GM18499 (cell line): ENCODE measurements at regions not wholly inside any gene's neighbourhood (a gene's known extent, or its start where the extent isn't known, plus 50 kb on each side); places are given as distances from the start of the nearest gene placed in this dataset.

Source experiments
- ATAC-seq: cut with Tn5 transposase; IDR thresholded peaks from one replicate; pipeline ENCODE4 v1.9.1; 2021; ENCODE audit warnings: moderate number of reproducible peaks; ENCODE audit not compliant: insufficient read depth, unreplicated experiment

GRCh38 chr10:64265961-64266360 lies 744.8 kb downstream of the REEP3 start:
- ATAC-seq: no peak

- ATAC-seq: no peak
These were observed 750.3 kb downstream of the REEP3 start for GRCh38 chr10:64271508-64271907.

GRCh38 chr10:64271983-64272382 lies 750.8 kb downstream of the REEP3 start:
- ATAC-seq: no peak

GRCh38 chr10:64275001-64275400 lies 753.8 kb downstream of the REEP3 start:
- no peak for ATAC-seq

GRCh38 chr10:64275774-64276173 lies 754.6 kb downstream of the REEP3 start:
- peak; percentile 85 for ATAC-seq

GRCh38 chr10:64277536-64277935 lies 756.3 kb downstream of the REEP3 start:
- ATAC-seq: no peak

GRCh38 chr10:64283621-64284020 lies 762.4 kb downstream of the REEP3 start:
- no peak for ATAC-seq

- ATAC-seq: no peak
These were observed 765.3 kb downstream of the REEP3 start for GRCh38 chr10:64286533-64286932.

GRCh38 chr10:64288404-64288803 lies 767.2 kb downstream of the REEP3 start:
- ATAC-seq: no peak

- no peak for ATAC-seq
These were observed 782.4 kb downstream of the REEP3 start for GRCh38 chr10:64303566-64303965.

GRCh38 chr10:64306729-64307327 lies 785.6 kb downstream of the REEP3 start:
- no peak for ATAC-seq

- ATAC-seq: no peak
These were observed 791.7 kb downstream of the REEP3 start for GRCh38 chr10:64312876-64313275.

GRCh38 chr10:64313967-64314366 lies 792.8 kb downstream of the REEP3 start:
- no peak for ATAC-seq

GRCh38 chr10:64316416-64316815 lies 795.2 kb downstream of the REEP3 start:
- no peak for ATAC-seq

GRCh38 chr10:64316833-64317232 lies 795.6 kb downstream of the REEP3 start:
- ATAC-seq: no peak

- ATAC-seq: no peak
These were observed 799.2 kb downstream of the REEP3 start for GRCh38 chr10:64320448-64320847.

GRCh38 chr10:64329510-64329909 lies 808.3 kb downstream of the REEP3 start:
- ATAC-seq: no peak

- no peak for ATAC-seq
These were observed 811.4 kb downstream of the REEP3 start for GRCh38 chr10:64332551-64332950.

- no peak for ATAC-seq
These were observed 812.9 kb downstream of the REEP3 start for GRCh38 chr10:64334084-64334483.

GRCh38 chr10:64344211-64344610 lies 823.0 kb downstream of the REEP3 start:
- no peak for ATAC-seq

GRCh38 chr10:64345856-64346255 lies 824.7 kb downstream of the REEP3 start:
- no peak for ATAC-seq

- no peak for ATAC-seq
These were observed 825.2 kb downstream of the REEP3 start for GRCh38 chr10:64346389-64346788.

GRCh38 chr10:64350665-64351064 lies 829.5 kb downstream of the REEP3 start:
- no peak for ATAC-seq
